GM19395 (cell line): ENCODE measurements at regions not wholly inside any gene's neighbourhood (a gene's known extent, or its start where the extent isn't known, plus 50 kb on each side); places are given as distances from the start of the nearest gene placed in this dataset.
"Not testable (repeated sequence)": the region's sequence is repeated elsewhere in the genome, so short reads cannot be mapped to it uniquely, and the experiment has no call there.

Experiments used
- ATAC-seq: cut with Tn5 transposase; IDR thresholded peaks from one replicate; pipeline ENCODE4 v1.9.1; 2021; ENCODE audit warnings: mild to moderate bottlenecking, moderate library complexity; ENCODE audit not compliant: unreplicated experiment

DNA sequence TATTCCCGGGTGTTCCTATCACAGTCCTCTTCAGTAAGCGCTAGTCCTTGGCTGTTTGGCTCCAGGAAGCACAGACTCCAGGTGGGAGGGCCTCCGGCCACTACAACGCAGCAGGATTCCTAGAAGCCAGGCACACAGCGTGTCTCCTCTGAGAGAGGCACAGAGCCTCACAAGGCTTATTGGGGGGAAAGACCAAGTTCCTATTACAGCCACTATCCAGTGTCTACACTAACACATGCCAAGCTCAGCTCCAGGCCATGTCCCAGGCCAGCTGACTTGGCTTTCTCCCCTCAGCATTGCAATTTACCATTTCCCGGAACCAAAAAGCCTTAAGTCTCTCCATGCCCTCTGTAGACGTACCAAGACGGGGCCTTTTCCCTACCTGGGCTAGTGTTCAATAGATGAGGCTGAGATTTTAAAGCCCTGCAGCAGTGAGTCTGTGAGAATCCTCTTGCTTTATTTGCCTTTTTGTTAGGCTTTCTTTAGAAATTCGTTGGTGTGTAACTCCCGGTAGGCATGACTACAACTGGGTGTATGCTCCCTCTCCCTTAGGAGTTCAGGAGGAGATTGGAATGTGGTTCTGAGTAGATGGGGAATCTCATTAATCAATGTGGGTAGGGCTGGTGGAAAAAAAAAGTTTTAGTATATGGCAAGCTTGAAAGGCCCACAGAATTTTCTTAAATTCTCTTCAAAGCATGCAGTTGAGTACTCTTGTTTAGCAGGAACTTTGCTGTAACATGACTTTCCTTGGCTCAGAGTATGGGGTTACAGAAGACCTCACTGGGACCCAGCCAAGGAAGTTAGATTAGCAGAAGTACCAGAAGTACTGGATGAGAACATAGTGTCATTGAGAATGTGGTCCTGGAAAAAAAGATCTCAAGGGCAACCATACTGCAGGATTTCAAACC lies 84.3 kb upstream of the SLC1A3 start:
- ATAC-seq = no peak

- ATAC-seq = no peak
Observed at GRCh38 chr5:36522746-36523065, 83.7 kb upstream of the SLC1A3 start.

DNA sequence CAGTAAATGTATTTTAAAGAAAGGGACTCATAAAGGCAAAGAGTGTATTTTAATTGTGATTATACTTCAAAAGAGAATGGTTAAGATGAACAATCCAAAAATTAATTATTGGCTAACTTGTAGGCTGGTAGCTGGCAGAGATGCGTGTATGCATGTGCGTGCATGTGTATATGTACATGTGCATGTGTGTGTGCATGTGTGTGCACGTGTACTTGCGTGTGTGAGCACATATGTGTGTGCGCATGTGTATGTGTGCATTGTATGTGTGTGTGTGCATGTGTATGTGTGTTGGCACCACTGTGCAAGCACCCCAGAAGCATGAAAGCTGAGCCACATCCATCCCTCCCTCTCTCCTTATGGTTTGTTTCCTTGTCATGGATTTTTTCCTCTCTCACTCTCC lies 83.0 kb upstream of the SLC1A3 start:
- no peak for ATAC-seq

- ATAC-seq = no peak
Observed at GRCh38 chr5:36523926-36524325, 82.5 kb upstream of the SLC1A3 start.

DNA sequence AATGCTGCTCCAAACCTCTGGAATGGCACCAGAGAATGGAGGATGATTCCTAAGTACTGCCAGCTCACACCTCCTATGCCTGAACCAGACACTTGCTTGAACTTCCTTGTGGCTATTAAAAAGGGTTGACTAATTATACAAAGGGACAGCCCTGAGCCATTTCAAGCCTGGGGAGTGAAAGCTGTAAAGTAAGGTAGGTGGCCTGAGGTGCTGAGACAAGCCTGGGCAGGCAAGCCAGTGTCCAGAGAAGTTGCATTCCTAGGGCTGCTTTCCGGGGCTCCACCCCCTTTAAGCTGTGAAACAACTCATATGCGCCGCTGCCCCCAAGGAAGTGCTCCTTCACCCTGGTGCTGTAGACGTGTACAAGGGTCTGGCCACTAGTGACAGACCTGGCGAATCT lies 79.9 kb upstream of the SLC1A3 start:
- no peak for ATAC-seq

GRCh38 chr5:36528588-36528987 lies 77.8 kb upstream of the SLC1A3 start:
- ATAC-seq = no peak

DNA sequence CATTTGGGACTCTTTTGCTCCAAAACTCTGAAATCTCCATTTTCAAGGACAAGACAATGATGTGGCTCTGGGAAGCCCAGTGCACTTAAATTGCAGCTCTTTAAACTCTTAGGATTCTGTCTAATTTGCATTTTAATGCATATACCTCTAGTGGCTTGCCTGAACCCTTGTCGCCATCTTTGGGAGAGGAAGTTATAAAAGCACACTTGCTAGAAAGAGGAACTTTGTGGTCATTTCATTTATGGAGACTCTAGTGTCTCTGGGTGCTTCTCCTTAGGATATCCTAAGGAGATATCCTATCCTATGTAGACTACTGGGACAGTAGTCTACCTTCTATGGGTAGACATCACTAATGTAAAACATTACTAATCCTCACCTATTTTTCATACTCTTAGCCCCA lies 77.3 kb upstream of the SLC1A3 start:
- no peak for ATAC-seq

DNA sequence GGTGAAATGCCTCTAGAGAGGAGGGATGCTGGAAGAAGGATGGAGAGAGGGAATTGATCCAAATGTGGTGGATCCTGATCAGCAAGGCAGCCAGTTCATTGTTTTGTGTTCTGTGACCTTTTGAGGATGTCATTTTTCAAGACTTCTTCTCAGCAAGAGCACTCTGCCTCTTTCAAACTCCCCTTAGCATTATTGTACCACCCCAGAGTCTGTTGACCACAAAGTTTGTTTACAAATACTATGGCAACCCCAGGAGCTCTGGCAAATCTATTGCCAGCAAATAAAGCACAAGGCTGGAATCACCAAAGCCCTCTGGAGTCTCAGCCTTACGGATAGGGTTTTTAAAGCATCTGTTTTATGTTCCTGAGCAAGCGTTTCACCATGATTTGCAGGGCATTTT lies 76.2 kb upstream of the SLC1A3 start:
- ATAC-seq = no peak

DNA sequence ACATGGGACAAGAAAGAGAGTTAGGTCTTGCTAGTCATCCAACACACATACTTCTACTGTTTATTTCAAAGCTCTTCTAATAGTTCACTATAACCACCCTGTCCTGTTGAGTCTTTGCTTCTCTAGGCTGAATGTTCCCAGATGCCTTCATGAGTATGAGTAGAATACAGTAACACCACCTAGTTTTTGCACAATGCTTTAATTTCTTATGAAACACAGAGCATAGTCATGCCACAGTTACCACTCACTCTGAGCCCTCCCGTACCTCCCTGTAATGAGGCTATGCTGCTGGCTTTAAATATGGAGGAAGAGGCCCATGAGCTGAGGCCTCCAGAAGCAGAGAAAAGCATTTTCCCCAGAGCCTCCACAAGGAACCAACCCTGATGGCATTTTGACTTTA lies 75.0 kb upstream of the SLC1A3 start:
- no peak for ATAC-seq

GRCh38 chr5:36535378-36535777 lies 71.0 kb upstream of the SLC1A3 start:
- ATAC-seq = no peak

DNA sequence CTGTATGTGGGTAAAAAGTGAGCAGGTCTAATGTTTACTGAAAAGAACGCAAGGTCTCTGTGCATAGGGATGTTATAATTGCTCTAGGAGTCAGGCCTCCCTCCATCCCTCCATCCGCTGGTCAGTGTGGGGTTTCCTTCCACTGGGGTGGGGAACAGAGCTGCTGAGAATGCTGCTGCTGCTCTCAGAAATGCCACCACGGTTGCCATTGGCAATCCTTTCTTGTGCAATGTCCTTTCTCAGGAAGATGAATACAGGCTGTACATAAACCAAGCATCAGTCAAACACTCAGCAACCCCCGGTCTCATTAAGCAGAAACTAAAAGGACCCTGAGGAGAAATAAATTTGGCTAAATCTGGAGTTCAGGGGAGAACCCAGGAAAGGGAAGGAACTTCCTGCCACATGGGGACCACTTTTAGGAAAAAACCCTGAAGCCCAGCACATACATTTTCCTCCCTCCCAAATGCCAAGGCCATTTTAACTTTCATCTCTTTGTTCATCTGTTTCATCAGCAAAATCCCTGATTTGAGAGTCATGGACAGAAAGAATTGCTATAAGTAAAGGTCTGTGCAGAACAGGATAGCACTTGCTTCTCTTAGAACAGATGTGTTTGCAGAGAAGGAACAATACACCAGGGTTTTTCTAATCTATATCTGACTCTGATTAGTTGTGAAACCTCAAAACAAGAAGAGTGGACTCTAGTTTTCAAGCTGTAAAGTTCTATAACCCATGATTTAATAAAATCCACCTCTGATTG lies 70.4 kb upstream of the SLC1A3 start:
- ATAC-seq = no peak

DNA sequence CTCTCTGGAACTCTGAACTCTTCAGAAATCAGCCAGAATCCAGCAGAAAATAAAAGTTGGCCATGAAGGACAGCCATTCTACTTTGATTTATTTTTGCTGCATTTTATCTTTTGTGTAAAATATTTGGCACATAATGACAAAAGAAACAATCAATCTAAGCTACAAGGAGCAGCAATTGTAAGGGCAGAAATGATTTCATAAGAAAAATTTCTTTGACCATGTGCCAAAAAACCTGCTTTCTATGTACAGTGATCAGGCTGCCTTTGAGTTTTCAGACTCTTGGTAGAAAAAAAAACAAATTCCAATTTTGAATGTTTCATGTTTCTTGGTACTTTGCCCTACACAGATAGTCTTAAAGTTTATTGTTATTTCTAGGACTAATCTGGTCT lies 69.8 kb upstream of the SLC1A3 start:
- no peak for ATAC-seq

DNA sequence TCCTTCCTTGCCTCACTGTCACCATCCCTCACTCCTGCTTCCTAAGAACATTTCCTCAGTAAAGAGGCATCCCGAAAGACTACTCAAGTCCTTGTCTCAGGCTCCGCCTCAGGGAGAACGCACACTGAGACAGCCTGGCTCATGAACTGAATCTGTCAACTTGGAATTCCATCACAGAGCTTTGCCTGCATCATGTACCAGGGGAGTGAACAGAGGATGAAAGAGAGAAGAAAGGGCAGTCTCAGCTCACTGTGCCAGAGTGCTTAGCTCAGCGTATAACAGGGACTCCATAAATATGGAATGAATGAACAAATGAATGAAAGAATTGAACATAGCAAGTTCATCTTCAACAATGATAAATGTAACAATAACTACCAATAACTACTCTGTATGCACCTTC lies 68.7 kb upstream of the SLC1A3 start:
- ATAC-seq = no peak

DNA sequence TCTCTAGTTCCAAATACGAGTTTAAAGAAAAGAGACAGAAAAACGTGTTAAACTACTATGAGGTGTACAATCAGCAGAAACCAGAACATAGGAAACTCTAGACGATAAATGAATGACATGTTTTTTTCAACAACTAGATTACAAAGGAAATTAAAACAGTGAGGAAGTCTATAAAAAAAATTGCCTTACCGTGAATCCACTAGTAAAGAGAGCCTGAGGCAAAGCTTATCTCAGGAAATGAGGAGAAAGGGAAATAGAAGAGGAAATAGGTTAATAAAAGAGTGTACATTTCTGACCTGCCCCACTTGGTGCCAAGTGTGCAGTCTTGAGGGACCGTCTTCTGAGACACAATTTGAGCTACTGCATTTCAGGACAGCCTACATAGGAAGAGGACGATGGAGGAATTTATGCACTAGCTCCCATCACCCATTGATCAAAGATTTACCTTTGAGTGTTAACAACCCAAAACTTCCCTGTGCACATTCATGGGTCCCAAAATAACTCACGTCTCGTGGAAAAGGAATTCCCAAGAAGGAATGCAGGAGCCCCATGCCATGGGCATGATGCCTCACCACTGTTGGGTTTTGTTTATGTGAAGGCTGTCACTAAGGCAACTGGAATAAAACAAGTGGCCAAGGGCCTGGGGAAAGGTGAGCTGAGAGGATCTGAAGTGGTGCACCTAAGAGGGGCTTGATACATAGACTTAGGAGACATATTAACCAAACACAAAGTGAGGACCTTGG lies 53.6 kb upstream of the SLC1A3 start:
- ATAC-seq = no peak

DNA sequence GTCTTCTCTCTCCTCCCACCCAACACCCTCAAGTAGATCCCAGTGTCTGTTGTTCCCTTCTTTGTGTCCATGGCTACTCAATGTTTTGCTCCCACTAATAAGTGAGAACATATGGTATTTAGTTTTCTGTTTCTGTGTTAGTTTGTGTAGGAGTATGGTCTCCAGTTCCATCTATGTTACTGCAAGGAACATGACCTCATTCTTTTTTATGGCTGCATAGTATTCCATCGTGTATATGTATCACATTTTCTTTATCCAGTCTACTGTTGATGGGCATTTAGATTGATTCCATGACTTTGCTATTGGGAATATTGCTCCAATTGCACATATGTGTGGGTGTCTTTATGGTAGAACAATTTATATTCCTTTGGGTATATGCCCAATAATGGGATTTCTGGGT lies 51.4 kb upstream of the SLC1A3 start:
- not testable (repeated sequence) for ATAC-seq
